ENCODE measurements at regions not wholly inside any gene's neighbourhood (a gene's known extent, or its start where the extent isn't known, plus 50 kb on each side); places are given as distances from the start of the nearest gene placed in this dataset.

- H3K9ac ChIP-seq (ENCODE audit: low read length) = no peak overlapping the region
- H3K9me2 ChIP-seq (ENCODE audit: insufficient read depth, low read length) = no peaks in the 10 kb centered on the region
- H3F3A ChIP-seq (ENCODE audit: insufficient read depth, low read length, poor library complexity, severe bottlenecking) = no peaks in the 10 kb centered on the region
- H2AFZ ChIP-seq (ENCODE audit: low read depth, low read length) = no peak overlapping the region
- no peaks in the 10 kb centered on the region for H3K27me3 ChIP-seq (ENCODE audit: insufficient read depth, low read depth, low read length)
- H3K79me2 ChIP-seq (replicated peaks; ENCODE audit: insufficient read depth, low read length) = no peaks in the 10 kb centered on the region
- H3K27ac ChIP-seq (ENCODE audit: low read length) = peak overlapping the region; percentile 67
- no peaks in the 10 kb centered on the region for H4K20me1 ChIP-seq (ENCODE audit: insufficient read depth)
- H3K9me3 ChIP-seq (ENCODE audit: low read length) = no peaks in the 10 kb centered on the region
- no peak overlapping the region for H3K4me2 ChIP-seq (ENCODE audit: low read length)
- TF ChIP-seq REST (IDR thresholded peaks at IDR 0.05; ENCODE audit: borderline replicate concordance) (no peak), EP300 (conservative IDR thresholded peaks at IDR 0.05; ENCODE audit: poor library complexity, severe bottlenecking) (no peak), RAD21 (conservative IDR thresholded peaks at IDR 0.05) (no peak), SMC3 (conservative IDR thresholded peaks at IDR 0.05; ENCODE audit: poor library complexity) (no peak), TAF1 (IDR thresholded peaks at IDR 0.05; ENCODE audit: low read depth) (no peak), CTCF (IDR thresholded peaks at IDR 0.05; ENCODE audit: poor library complexity, severe bottlenecking) (no peak), POLR2AphosphoS5 (IDR thresholded peaks at IDR 0.05) (no peak), EZH2 (IDR thresholded peaks at IDR 0.05; ENCODE audit: borderline replicate concordance, insufficient read depth, low read length, poor library complexity, severe bottlenecking) (no peak), MXI1 (conservative IDR thresholded peaks at IDR 0.05; ENCODE audit: poor library complexity, severe bottlenecking) (no peak)
- H3K36me3 ChIP-seq (ENCODE audit: insufficient read depth, low read length) = no peaks in the 10 kb centered on the region
- no peak overlapping the region for H3K4me3 ChIP-seq (ENCODE audit: low read length)
These were observed 1026.6 kb upstream of the TMEM132C start for GRCh38 chr12:127240249-127240929.

- Histone ChIP-seq H3K9me3 (ENCODE audit: low read length) (no peaks in the 10 kb centered on the region), H3K36me3 (ENCODE audit: insufficient read depth, low read length) (no peaks in the 10 kb centered on the region), H3K9ac (ENCODE audit: low read length) (no peak overlapping the region), H3K27me3 (ENCODE audit: insufficient read depth, low read depth, low read length) (no peaks in the 10 kb centered on the region), H3K4me2 (ENCODE audit: low read length) (no peak overlapping the region), H3F3A (ENCODE audit: insufficient read depth, low read length, poor library complexity, severe bottlenecking) (no peaks in the 10 kb centered on the region), H3K79me2 (replicated peaks; ENCODE audit: insufficient read depth, low read length) (no peaks in the 10 kb centered on the region), H3K27ac (ENCODE audit: low read length) (peak overlapping the region; percentile 67), H3K4me3 (ENCODE audit: low read length) (peak overlapping the region; percentile 24), H2AFZ (ENCODE audit: low read depth, low read length) (no peak overlapping the region), H3K9me2 (ENCODE audit: insufficient read depth, low read length) (no peaks in the 10 kb centered on the region), H4K20me1 (ENCODE audit: insufficient read depth) (no peaks in the 10 kb centered on the region)
- TF ChIP-seq EP300 (conservative IDR thresholded peaks at IDR 0.05; ENCODE audit: poor library complexity, severe bottlenecking) (peak; percentile 31), TAF1 (IDR thresholded peaks at IDR 0.05; ENCODE audit: low read depth) (no peak), REST (IDR thresholded peaks at IDR 0.05; ENCODE audit: borderline replicate concordance) (no peak), RAD21 (conservative IDR thresholded peaks at IDR 0.05) (no peak)
These were observed 1025.7 kb upstream of the TMEM132C start for GRCh38 chr12:127241072-127241817.
